GM19397 (cell line): ENCODE measurements at regions not wholly inside any gene's neighbourhood (a gene's known extent, or its start where the extent isn't known, plus 50 kb on each side); places are given as distances from the start of the nearest gene placed in this dataset.

Source experiments
- ATAC-seq: cut with Tn5 transposase; IDR thresholded peaks from one replicate; pipeline ENCODE4 v1.9.1; 2021; ENCODE audit warnings: mild to moderate bottlenecking, moderate library complexity; ENCODE audit not compliant: unreplicated experiment

DNA sequence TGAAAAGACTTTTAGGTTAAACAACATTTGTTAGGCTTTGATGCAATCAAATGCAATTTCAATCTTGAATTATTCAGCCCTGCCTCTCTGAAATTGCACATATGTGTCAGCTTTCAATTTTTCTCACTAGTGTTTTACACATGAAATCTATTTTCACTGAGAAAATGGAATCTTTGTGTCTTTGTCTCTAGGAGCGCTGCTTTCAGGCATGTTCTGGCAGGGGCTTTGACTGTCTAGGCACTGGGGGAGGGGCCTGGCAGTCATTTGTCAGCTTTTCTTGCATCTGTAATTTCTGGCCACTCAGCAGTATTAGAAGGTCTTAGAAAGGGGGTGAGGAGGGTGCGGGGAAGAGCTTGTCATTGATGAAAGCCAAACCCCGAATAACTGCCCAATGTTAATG is 264.4 kb downstream of the PTPRC start:
- no peak for ATAC-seq

- ATAC-seq: no peak
Measured at GRCh38 chr1:198903621-198904020, 264.8 kb downstream of the PTPRC start.

DNA sequence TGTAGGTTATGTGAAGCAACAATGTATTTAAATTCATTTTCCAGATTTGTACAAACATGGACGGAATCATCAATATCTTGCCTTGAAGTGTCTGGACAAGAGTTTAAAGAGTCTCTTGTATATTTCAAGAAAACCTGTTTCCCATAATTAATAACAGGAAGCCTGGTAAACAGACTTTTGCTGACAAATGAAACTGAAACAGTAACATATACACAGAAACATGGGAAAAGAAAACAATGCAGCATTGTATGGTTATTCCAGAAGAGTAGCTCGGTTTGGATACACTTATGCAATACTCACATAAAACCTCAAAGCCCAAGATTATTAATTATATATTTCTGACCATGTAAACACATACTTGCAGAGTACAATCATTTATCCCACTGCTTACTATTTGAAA is 265.5 kb downstream of the PTPRC start:
- no peak for ATAC-seq

GRCh38 chr1:198906739-198907422 is 268.0 kb downstream of the PTPRC start:
- no peak for ATAC-seq

DNA sequence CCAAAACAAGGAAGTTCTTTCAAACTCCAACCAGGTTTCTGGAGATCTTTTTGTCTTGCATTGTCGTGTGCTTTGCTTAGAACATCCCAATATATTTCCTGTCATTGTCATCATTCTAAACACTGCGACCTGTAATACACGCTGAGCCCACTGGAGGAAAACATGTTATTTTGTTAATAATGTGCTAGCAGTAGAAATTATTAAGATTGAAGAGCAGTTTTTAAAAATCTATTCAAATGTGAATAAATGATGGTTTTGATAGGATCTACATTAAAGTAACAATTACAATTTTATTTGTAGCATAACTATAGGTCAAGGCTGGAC is 268.5 kb downstream of the PTPRC start:
- ATAC-seq: no peak

DNA sequence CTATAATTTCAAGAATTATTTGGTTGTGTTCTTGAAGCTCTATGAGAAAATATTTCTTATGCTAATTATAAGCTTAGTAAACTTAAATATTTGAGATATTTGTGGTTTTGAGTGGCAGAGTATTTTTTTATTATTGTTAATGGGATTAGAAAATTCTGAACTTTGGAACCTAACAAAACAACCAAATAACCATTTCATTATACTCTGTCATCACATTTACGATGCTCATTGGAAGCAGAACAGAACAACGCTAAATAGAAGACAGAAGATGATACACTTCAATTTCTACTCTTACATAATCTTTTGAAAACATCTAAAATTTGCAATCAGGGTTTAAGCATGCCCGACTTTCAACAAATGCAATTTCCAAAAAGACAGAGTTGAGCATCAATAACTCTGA is 270.2 kb downstream of the PTPRC start:
- ATAC-seq: no peak

DNA sequence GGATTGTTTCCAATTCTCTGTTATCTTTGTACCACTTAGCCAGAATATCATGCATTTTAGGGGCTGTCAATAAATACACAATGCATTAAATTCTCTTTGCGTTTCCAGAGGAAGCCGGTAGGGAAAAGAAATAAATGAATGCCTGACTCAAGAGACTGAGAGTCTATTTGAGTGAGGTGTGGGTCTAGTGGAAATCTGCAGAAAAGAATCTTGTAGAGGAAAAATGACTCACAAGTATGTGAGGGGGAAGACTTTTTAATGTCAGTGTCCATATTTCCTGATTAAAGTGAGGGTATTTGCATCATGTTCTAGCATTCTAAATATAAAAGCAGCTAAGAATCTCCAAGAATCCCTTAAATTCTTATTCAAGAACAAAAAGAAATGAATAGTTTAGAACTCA is 271.1 kb downstream of the PTPRC start:
- no peak for ATAC-seq

GRCh38 chr1:198910816-198911215 is 272.0 kb downstream of the PTPRC start:
- no peak for ATAC-seq

DNA sequence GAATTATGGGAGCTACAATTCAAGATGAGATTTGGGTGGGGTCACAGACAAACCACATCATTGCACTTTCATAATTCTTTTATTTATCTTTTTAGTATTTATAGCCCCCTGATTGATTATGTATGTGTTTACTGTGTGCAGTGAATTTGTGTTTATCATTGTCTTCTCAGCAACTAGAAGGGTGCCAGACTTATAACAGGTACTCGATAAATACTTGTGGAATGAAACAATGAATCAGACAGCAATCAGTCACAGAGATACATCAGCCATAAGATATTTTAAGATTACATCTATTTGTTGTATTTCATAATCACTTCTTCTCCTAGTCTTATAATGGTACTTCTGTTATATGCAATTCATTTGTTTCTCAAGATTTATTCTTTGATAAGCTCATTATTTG is 273.2 kb downstream of the PTPRC start:
- no peak for ATAC-seq

GRCh38 chr1:198913667-198914066 is 274.8 kb downstream of the PTPRC start:
- no peak for ATAC-seq

DNA sequence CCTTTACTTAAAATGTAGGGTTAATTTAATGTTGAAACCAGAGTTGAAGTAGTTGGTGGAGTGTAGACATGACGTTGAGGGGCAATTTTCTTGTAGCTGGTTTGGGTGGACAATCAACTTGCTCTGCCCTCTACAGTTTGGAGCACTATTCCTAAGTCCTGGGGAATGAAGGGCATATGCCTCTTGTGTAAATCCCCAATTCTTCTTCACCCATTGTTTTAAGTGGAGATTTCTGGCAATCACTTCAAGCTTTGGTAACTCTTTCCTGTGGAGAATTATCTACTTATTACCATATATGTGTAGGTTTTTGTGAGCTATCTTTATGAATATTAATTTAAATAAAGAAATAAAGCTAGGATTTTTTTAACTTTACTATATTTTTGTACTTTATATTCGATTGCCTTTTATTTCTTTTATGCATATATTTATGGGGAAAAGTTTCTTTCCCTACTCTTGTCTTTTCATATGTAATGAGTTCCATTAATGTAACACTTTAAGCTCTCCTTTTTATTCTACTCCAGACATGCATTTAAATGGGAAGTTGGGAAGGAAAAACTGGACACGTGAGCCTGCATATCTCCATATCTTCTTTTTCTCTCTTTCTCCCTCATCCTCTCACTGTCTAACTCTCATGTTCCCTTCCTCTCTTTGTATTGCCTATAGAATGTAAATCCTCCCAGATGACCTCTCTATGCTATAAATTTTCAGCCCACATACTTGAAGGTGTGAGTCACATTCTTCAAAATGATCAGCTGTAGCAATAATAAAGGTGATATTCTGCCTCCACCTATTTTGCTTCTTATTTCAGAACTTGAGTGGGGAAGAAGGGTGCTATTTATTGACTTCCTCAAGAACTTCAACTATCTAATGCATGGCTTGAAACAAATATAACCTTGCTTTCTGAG is 276.7 kb downstream of the PTPRC start:
- ATAC-seq: no peak

- ATAC-seq: no peak
Measured at GRCh38 chr1:198917226-198917625, 278.4 kb downstream of the PTPRC start.

- no peak for ATAC-seq
Measured at GRCh38 chr1:198918920-198919319, 280.1 kb downstream of the PTPRC start.

GRCh38 chr1:198919667-198920398 is 281.0 kb downstream of the PTPRC start:
- ATAC-seq: no peak

DNA sequence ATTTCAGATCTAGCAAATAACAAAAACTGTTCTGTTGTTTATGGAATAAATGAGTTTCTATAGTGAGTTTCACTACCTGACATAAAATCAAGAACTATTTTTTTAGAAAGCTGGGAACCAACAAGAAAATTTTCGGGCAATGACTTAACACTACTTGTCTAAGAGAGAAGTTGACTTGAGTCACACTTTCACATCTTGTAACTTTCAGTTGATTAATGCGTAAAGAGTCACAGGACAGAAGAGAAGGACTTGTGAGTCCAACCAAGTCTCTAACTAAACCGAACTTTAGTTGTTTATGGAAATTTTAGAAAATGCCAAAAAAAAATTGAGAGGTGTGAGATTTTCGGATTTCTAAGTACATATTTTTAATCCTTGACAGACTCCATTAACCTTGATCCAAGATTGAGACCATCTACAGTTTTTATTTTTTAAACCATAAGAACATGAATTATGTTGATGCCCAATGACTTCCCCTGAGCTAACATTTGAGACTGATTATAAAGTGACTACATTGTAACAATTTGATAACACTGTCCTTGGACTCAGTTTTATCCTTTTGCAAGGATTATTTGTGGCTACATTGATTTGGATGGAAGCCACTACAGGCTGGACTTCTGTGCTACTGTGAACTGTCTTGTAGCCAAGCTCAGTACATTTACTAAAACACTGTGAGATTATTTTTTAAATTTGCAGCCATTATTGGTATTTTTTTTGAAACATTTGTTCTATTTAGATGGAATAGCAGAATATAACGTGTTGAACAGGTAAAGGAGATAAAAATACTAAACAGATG is 284.0 kb downstream of the PTPRC start:
- peak; percentile 50 for ATAC-seq

- ATAC-seq: no peak
Measured at GRCh38 chr1:198923993-198924392, 285.2 kb downstream of the PTPRC start.

GRCh38 chr1:198925567-198925966 is 286.7 kb downstream of the PTPRC start:
- no peak for ATAC-seq

GRCh38 chr1:198927129-198927528 is 288.3 kb downstream of the PTPRC start:
- ATAC-seq: no peak

- no peak for ATAC-seq
Measured at GRCh38 chr1:198929111-198929604, 290.3 kb downstream of the PTPRC start.

GRCh38 chr1:198929961-198930599 is 291.2 kb downstream of the PTPRC start:
- ATAC-seq: peak; percentile 64
